Stomach (tissue), 8 donors: ENCODE measurements at regions not wholly inside any gene's neighbourhood (a gene's known extent, or its start where the extent isn't known, plus 50 kb on each side); places are given as distances from the start of the nearest gene placed in this dataset.

ENCODE experiments used
- DNase-seq, 2 donors: peaks; one replicate each; pipeline versions ENCODE4 v3.0.0 to v3.0.0-alpha.2; 2013 to 2019
- H3K27ac ChIP-seq, 5 donors: fragments of 200-600 bp in 4 of 5; sonication (generic) in 4 of 5; one replicate each; pipeline ENCODE4 v1.5.1; 2013 to 2019; ENCODE audit warnings: mild to moderate bottlenecking in 1 of 5, moderate library complexity in 1 of 5
- H3K27me3 ChIP-seq, 3 donors: fragments of 200-600 bp; sonication (generic); one replicate each; pipeline ENCODE4 v1.5.1; 2017 to 2019; ENCODE audit warnings: mixed run types in 1 of 3
- H3K36me3 ChIP-seq, 4 donors: fragments of 200-600 bp; sonication (generic); 1 replicate in 3 of 4; 2 replicates in 1 of 4; pipeline ENCODE4 v1.5.1; 2016 to 2019
- H3K4me1 ChIP-seq, 4 donors: fragments of 200-600 bp; sonication (generic); one replicate each; pipeline ENCODE4 v1.5.1; 2016 to 2019
- H3K4me3 ChIP-seq, 4 donors: fragments of 200-600 bp; sonication (generic) in 3 of 4; one replicate each; pipeline ENCODE4 v1.5.1; 2016 to 2019; ENCODE audit warnings: mild to moderate bottlenecking in 1 of 4
- H3K9me3 ChIP-seq, 4 donors: fragments of 200-600 bp; sonication (generic); one replicate each; pipeline ENCODE4 v1.5.1; 2016 to 2019
- EP300 ChIP-seq: sonication (generic); formaldehyde crosslinking; IDR thresholded peaks from one replicate; pipeline ENCODE4 v1.6.1; 2017; ENCODE audit warnings: antibody characterized with exemption
- POLR2A ChIP-seq, 4 donors: fragments of 450-650 bp; IDR thresholded peaks; one replicate each; pipeline ENCODE4 v1.6.1; 2016; ENCODE audit warnings: antibody characterized with exemption in 4 of 4, control low read depth in 2 of 4, mild to moderate bottlenecking in 1 of 4, moderate library complexity in 1 of 4
- POLR2AphosphoS5 ChIP-seq, 3 donors: sonication (generic); formaldehyde crosslinking; IDR thresholded peaks; one replicate each; pipeline ENCODE4 v1.6.1; 2016; ENCODE audit warnings: antibody characterized with exemption in 3 of 3
- WGBS, 5 donors: extraction: QIAGEN DNeasy Blood & Tissue Kit in 3 of 5; methylation state at CpG; one replicate each; pipeline versions ENCODE4 v1.1.5 to v1.1.7; 2013 to 2018; 5-methylcytosine and 5-hydroxymethylcytosine counted together
- intact Hi-C: fragments of 100-400 bp; cut with DNase I; formaldehyde crosslinking; loops from one replicate; pipeline ENCODE4 v1.15.1; 2023; ENCODE audit warnings: low total_unique reads
- TF ChIP-seq, protein P1 (sequence below), 7 experiments: fragments of 450-650 bp in 4 of 7; fragments of 200-600 bp in 3 of 7; sonication (generic) in 3 of 7; IDR thresholded peaks; one replicate each; pipeline ENCODE4 v1.5.1; 2016 to 2019; ENCODE audit warnings: antibody characterized with exemption in 7 of 7, control low read depth in 2 of 7, mild to moderate bottlenecking in 1 of 7
- donor health status: healthy with polysubstance abuse.
- donor health status: Bipolar disorder and iron deficiency.
- donor health status: healthy.

GRCh38 chr3:107272471-107272870, 104.8 kb upstream of the CCDC54 start:
- Histone ChIP-seq H3K4me3 (no peak overlapping the region), H3K9me3 (no peaks in the 10 kb centered on the region), H3K4me1 (no peaks in the 10 kb centered on the region), H3K27ac (no peak overlapping the region), H3K27me3 (no peaks in the 10 kb centered on the region), H3K36me3 (no peaks in the 10 kb centered on the region)
- no peak for DNase-seq
- WGBS, 5 donors, result 48 to 72% (median 59%) methylated on average over 2 of the region's 2 CpGs
- intact Hi-C loops, result no loop called here
- TF ChIP-seq, protein P1, sequence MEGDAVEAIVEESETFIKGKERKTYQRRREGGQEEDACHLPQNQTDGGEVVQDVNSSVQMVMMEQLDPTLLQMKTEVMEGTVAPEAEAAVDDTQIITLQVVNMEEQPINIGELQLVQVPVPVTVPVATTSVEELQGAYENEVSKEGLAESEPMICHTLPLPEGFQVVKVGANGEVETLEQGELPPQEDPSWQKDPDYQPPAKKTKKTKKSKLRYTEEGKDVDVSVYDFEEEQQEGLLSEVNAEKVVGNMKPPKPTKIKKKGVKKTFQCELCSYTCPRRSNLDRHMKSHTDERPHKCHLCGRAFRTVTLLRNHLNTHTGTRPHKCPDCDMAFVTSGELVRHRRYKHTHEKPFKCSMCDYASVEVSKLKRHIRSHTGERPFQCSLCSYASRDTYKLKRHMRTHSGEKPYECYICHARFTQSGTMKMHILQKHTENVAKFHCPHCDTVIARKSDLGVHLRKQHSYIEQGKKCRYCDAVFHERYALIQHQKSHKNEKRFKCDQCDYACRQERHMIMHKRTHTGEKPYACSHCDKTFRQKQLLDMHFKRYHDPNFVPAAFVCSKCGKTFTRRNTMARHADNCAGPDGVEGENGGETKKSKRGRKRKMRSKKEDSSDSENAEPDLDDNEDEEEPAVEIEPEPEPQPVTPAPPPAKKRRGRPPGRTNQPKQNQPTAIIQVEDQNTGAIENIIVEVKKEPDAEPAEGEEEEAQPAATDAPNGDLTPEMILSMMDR (IDR thresholded peaks at IDR 0.05), result no peak
- TF ChIP-seq POLR2AphosphoS5 (IDR thresholded peaks at IDR 0.05) (no peak), POLR2A (IDR thresholded peaks at IDR 0.05) (no peak), EP300 (no peak)

DNA sequence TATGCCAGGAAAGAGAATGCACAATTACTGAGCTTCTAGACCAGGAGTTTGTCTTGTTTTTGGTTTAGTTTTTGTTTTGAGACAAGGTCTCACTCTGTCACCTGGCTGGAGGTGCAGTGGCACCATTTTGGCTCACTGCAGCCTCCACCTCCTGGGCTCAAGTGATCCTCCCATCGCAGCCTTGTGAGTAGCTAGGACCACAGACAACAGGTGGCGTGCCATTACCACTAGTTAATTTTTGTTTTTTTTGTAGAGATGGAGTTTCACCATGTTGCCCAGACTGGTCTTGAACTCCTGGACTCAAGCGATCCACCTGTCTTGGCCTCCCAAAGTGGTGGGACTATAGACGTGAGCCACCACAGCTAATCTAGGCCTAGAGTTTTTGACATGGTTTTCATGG, 104.4 kb upstream of the CCDC54 start:
- no peaks in the 10 kb centered on the region for H3K27me3 ChIP-seq
- no peaks in the 10 kb centered on the region for H3K4me1 ChIP-seq
- intact Hi-C loops, result no loop called here
- DNase-seq, result no peak
- no peak overlapping the region for H3K27ac ChIP-seq
- 83 to 98% (median 87%) methylated on average over 4 of the region's 4 CpGs for WGBS, 5 donors
- H3K36me3 ChIP-seq, result no peaks in the 10 kb centered on the region
- no peaks in the 10 kb centered on the region for H3K9me3 ChIP-seq
- TF ChIP-seq POLR2A (IDR thresholded peaks at IDR 0.05) (no peak), POLR2AphosphoS5 (IDR thresholded peaks at IDR 0.05) (no peak), EP300 (no peak)
- TF ChIP-seq, protein P1 (IDR thresholded peaks at IDR 0.05), result no peak
- H3K4me3 ChIP-seq, result no peak overlapping the region

DNA sequence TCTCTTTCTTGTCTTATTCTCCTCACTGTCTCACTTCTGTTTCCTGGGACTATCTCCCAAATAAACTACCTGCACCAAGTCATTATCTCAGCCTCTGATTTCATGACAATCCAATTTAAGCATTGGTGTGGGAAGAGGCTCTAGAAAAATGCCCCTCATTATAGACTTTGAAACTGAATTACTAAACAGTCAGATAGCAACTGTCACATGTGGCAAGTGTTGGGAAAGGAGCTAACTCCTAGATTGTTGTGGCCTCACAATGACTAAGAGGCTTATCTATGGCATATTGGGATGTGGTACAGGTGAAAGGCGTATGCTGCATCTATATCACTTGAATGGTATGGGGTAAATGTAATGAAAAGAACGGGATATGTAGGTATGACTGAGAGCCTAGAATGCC, 103.5 kb upstream of the CCDC54 start:
- no peaks in the 10 kb centered on the region for H3K9me3 ChIP-seq
- intact Hi-C loops, result no loop called here
- DNase-seq, result no peak
- WGBS, 5 donors, result 82 to 89% (median 86%) methylated on average over 2 of the region's 2 CpGs
- no peaks in the 10 kb centered on the region for H3K27me3 ChIP-seq
- H3K27ac ChIP-seq, result no peak overlapping the region
- TF ChIP-seq POLR2AphosphoS5 (IDR thresholded peaks at IDR 0.05) (no peak), POLR2A (IDR thresholded peaks at IDR 0.05) (no peak), EP300 (no peak)
- TF ChIP-seq, protein P1 (IDR thresholded peaks at IDR 0.05), result no peak
- H3K4me3 ChIP-seq, result no peak overlapping the region
- H3K4me1 ChIP-seq, result no peaks in the 10 kb centered on the region
- H3K36me3 ChIP-seq, result no peaks in the 10 kb centered on the region

DNA sequence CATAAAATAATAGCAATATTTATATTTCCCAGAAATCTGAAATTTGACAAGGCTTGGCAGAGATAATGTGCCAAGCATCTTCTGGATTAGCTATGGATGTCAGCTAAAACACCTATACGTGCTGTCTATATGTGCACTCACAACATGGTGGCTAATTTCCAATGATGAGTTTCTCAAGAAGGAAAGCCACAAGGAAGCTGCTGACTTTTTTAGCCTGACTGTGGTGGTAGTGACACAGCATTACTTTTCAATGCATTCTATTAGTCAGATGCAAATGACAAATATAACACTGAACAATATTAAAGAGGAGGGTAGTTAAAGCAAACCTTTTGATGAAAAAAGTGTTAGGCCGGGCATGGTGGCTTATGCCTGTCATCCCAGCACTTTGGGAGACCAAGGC, 101.7 kb upstream of the CCDC54 start:
- Histone ChIP-seq H3K9me3 (no peaks in the 10 kb centered on the region), H3K27me3 (no peaks in the 10 kb centered on the region), H3K4me1 (no peaks in the 10 kb centered on the region), H3K4me3 (no peak overlapping the region), H3K36me3 (no peaks in the 10 kb centered on the region), H3K27ac (no peak overlapping the region)
- no peak for DNase-seq
- 83 to 90% (median 88%) methylated on average over 2 of the region's 2 CpGs for WGBS, 5 donors
- no peak for TF ChIP-seq EP300
- TF ChIP-seq, protein P1 (IDR thresholded peaks at IDR 0.05), result no peak
- TF ChIP-seq POLR2A (IDR thresholded peaks at IDR 0.05), result no peak
- no peak for TF ChIP-seq POLR2AphosphoS5 (IDR thresholded peaks at IDR 0.05)
- intact Hi-C loops, result no loop called here
